22Rv1 (cell line): ENCODE measurements at regions not wholly inside any gene's neighbourhood (a gene's known extent, or its start where the extent isn't known, plus 50 kb on each side); places are given as distances from the start of the nearest gene placed in this dataset.

Experiments
- CTCF ChIP-seq: fragments of 450-650 bp; IDR thresholded peaks from 2 replicates; pipeline ENCODE4 v1.5.1; 2017; ENCODE audit warnings: mild to moderate bottlenecking
- ZFX ChIP-seq: fragments of 450-650 bp; IDR thresholded peaks from 2 replicates; pipeline ENCODE4 v1.6.1; 2017; ENCODE audit warnings: antibody characterized with exemption, borderline replicate concordance

- TF ChIP-seq CTCF: no peak
- TF ChIP-seq ZFX: no peak
These were observed 168.2 kb upstream of the SSTR1 start for GRCh38 chr14:38039496-38039895.
